H1 (cell line): ENCODE measurements at regions not wholly inside any gene's neighbourhood (a gene's known extent, or its start where the extent isn't known, plus 50 kb on each side); places are given as distances from the start of the nearest gene placed in this dataset.

Experiments used
- CTCF ChIA-PET: fragments of 300-600 bp; sonication (Branson Sonifier 250); formaldehyde crosslinking; loops from one replicate; lab custom pipeline; 2021; ENCODE audit not compliant: partially characterized antibody; lab: Charles Lee
- POLR2A ChIA-PET: fragments of 300-600 bp; sonication (Branson Sonifier 250); formaldehyde crosslinking; loops from one replicate; lab custom pipeline; 2021; ENCODE audit warnings: inconsistent platforms; ENCODE audit not compliant: partially characterized antibody; lab: Charles Lee
- DNase-seq, 2 experiments: peaks; one replicate each; pipeline versions ENCODE4 v3.0.0 to v3.0.0-alpha.2; 2010 to 2022; ENCODE audit warnings: low spot score in 2 of 2, low read depth in 1 of 2, mixed read lengths in 1 of 2
- FAIRE-seq: peaks from 2 replicates; lab custom pipeline; 2011; peaks lifted over from hg19 to GRCh38; lab: Jason Lieb, UNC
- H2AFZ ChIP-seq: 2 replicates; pipeline ENCODE4 v1.8.1; 2012; ENCODE audit warnings: low read length, inconsistent platforms
- H2AK5ac ChIP-seq: 2 replicates; pipeline ENCODE4 v1.6.1; 2013; ENCODE audit warnings: low read depth, low read length
- H2BK120ac ChIP-seq: replicated peaks from 2 replicates; pipeline ENCODE3; 2013; ENCODE audit warnings: low read depth, low read length, inconsistent platforms
- H2BK12ac ChIP-seq: 2 replicates; pipeline ENCODE4 v1.6.1; 2013; ENCODE audit warnings: low read depth, low read length
- H2BK15ac ChIP-seq: 2 replicates; pipeline ENCODE4 v1.6.1; 2013; ENCODE audit warnings: low read length
- H2BK20ac ChIP-seq: 2 replicates; pipeline ENCODE4 v1.6.1; 2013; ENCODE audit warnings: low read length
- H2BK5ac ChIP-seq: 2 replicates; pipeline ENCODE4 v1.6.1; 2013; ENCODE audit warnings: low read depth, low read length
- H3K14ac ChIP-seq: 2 replicates; pipeline ENCODE4 v1.6.1; 2013; ENCODE audit warnings: inconsistent platforms; ENCODE audit not compliant: insufficient read length
- H3K18ac ChIP-seq: 2 replicates; pipeline ENCODE4 v1.6.1; 2013; ENCODE audit warnings: low read length; ENCODE audit errors: extremely low read depth
- H3K23ac ChIP-seq: 2 replicates; pipeline ENCODE4 v1.6.1; 2013; ENCODE audit warnings: inconsistent platforms; ENCODE audit not compliant: insufficient read length
- H3K23me2 ChIP-seq: 2 replicates; pipeline ENCODE4 v1.6.1; 2013; ENCODE audit warnings: low read depth, low read length
- H3K27ac ChIP-seq: 2 replicates; pipeline ENCODE4 v1.6.1; 2011; ENCODE audit warnings: low read depth, low read length, inconsistent platforms
- H3K27me3 ChIP-seq, 4 experiments: replicated peaks in 1 of 4; 1 replicate in 1 of 4; 2 replicates in 3 of 4; pipeline versions ENCODE4 v1.6.1 to v1.8.1; 2011 to 2013; ENCODE audit warnings: low read length in 3 of 4, mild to moderate bottlenecking in 3 of 4, inconsistent platforms in 2 of 4, mixed read lengths in 2 of 4, moderate library complexity in 1 of 4; ENCODE audit not compliant: control insufficient read depth in 3 of 4, insufficient read depth in 3 of 4; ENCODE audit errors: extremely low read depth in 1 of 4
- H3K36me3 ChIP-seq, 4 experiments: 2 replicates each; pipeline versions ENCODE4 v1.6.1 to v1.8.1; 2011 to 2013; ENCODE audit warnings: mild to moderate bottlenecking in 4 of 4, low read length in 3 of 4, moderate library complexity in 2 of 4, control low read depth in 1 of 4, inconsistent platforms in 1 of 4; ENCODE audit not compliant: insufficient read depth in 4 of 4, control insufficient read depth in 2 of 4
- H3K4ac ChIP-seq: replicated peaks from 2 replicates; pipeline ENCODE3; 2013; ENCODE audit warnings: low read length, low read depth, mixed read lengths, inconsistent platforms; ENCODE audit not compliant: insufficient read length
- H3K4me1 ChIP-seq, 4 experiments: replicated peaks in 1 of 4; 1 replicate in 1 of 4; 2 replicates in 3 of 4; pipeline versions ENCODE4 v1.6.1 to v1.8.1; 2011 to 2013; ENCODE audit warnings: low read length in 3 of 4, inconsistent platforms in 2 of 4, mixed read lengths in 1 of 4; ENCODE audit not compliant: insufficient read depth in 4 of 4, control insufficient read depth in 3 of 4
- H3K4me2 ChIP-seq, 2 experiments: 2 replicates each; pipeline versions ENCODE4 v1.6.1 to v1.8.1; 2011 to 2013; ENCODE audit warnings: low read depth in 2 of 2, low read length in 2 of 2, control low read depth in 1 of 2, inconsistent platforms in 1 of 2, mild to moderate bottlenecking in 1 of 2; ENCODE audit not compliant: insufficient read depth in 1 of 2
- H3K4me3 ChIP-seq, 4 experiments: fragments of 200-600, 300-600 bp in 1 of 4; sonication (generic), shearing (Covaris generic), sonication (Bioruptor Twin) in 1 of 4; 2 replicates each; pipeline versions ENCODE4 v1.5.1 to v1.8.1; 2011 to 2016; ENCODE audit warnings: low read length in 4 of 4, low read depth in 3 of 4, control low read depth in 2 of 4, inconsistent platforms in 2 of 4, mild to moderate bottlenecking in 2 of 4, mixed read lengths in 1 of 4, moderate library complexity in 1 of 4; ENCODE audit not compliant: insufficient read depth in 2 of 4; ENCODE audit errors: extremely low read depth in 1 of 4
- H3K56ac ChIP-seq: replicated peaks from 2 replicates; pipeline ENCODE3; 2013; ENCODE audit warnings: low read depth, mild to moderate bottlenecking, mixed read lengths, low read length, inconsistent platforms; ENCODE audit not compliant: insufficient read length
- H3K79me1 ChIP-seq: 2 replicates; pipeline ENCODE4 v1.6.1; 2013; ENCODE audit warnings: low read depth, low read length, control low read depth
- H3K79me2 ChIP-seq, 2 experiments: 2 replicates each; pipeline versions ENCODE4 v1.6.1 to v1.8.1; 2012 to 2013; ENCODE audit warnings: low read length in 2 of 2, mild to moderate bottlenecking in 2 of 2, inconsistent platforms in 1 of 2; ENCODE audit not compliant: insufficient read depth in 2 of 2, control insufficient read depth in 1 of 2
- H3K9ac ChIP-seq, 4 experiments: replicated peaks in 1 of 4; 1 replicate in 1 of 4; 2 replicates in 3 of 4; pipeline versions ENCODE4 v1.6.1 to v1.8.1; 2011 to 2013; ENCODE audit warnings: low read depth in 3 of 4, low read length in 3 of 4, control low read depth in 2 of 4, mild to moderate bottlenecking in 2 of 4, moderate library complexity in 2 of 4, inconsistent platforms in 1 of 4; ENCODE audit errors: extremely low read depth in 1 of 4
- H3K9me3 ChIP-seq, 2 experiments: 2 replicates each; pipeline versions ENCODE4 v1.6.1 to v1.8.1; 2012 to 2013; ENCODE audit warnings: mild to moderate bottlenecking in 2 of 2, moderate library complexity in 2 of 2, control low read depth in 1 of 2, inconsistent platforms in 1 of 2, low read depth in 1 of 2, low read length in 1 of 2, mixed read lengths in 1 of 2; ENCODE audit not compliant: insufficient read depth in 2 of 2
- H4K20me1 ChIP-seq, 2 experiments: replicated peaks in 1 of 2; 2 replicates each; pipeline versions ENCODE3 to v1.8.1; 2011 to 2013; ENCODE audit warnings: inconsistent platforms in 2 of 2, low read length in 2 of 2, mild to moderate bottlenecking in 1 of 2; ENCODE audit not compliant: insufficient read depth in 2 of 2, control insufficient read depth in 1 of 2
- H4K5ac ChIP-seq: 2 replicates; pipeline ENCODE4 v1.6.1; 2013; ENCODE audit warnings: low read length, low read depth, mixed read lengths, inconsistent platforms; ENCODE audit not compliant: insufficient read length
- H4K8ac ChIP-seq: 2 replicates; pipeline ENCODE4 v1.8.0; 2013; ENCODE audit warnings: mild to moderate bottlenecking, moderate library complexity, low read length, inconsistent platforms; ENCODE audit not compliant: insufficient read depth; ENCODE audit errors: extremely low read depth
- H4K91ac ChIP-seq: replicated peaks from 2 replicates; pipeline ENCODE3; 2013; ENCODE audit warnings: low read length, mixed read lengths, inconsistent platforms; ENCODE audit not compliant: insufficient read length
- WGBS, 2 experiments: shearing (Covaris generic) in 1 of 2; methylation state at CpG; one replicate each; pipeline versions ENCODE4 v1.1.6 to v1.1.7; 2013 to 2015; ENCODE audit warnings: low lambda C conversion rate in 2 of 2, mixed read lengths in 2 of 2, inconsistent platforms in 1 of 2, low coverage in 1 of 2, missing lambda C conversion rate in 1 of 2; ENCODE audit not compliant: insufficient replicate concordance in 2 of 2, insufficient coverage in 1 of 2, insufficient read length in 1 of 2; ENCODE audit errors: extremely low coverage in 1 of 2, missing lambda C conversion rate in 1 of 2; 5-methylcytosine and 5-hydroxymethylcytosine counted together

- peak overlapping the region; percentile 49; the same call in 1 of the 2 replicates for H2AFZ ChIP-seq
- H3K4me2 ChIP-seq: no peak overlapping the region
- WGBS, 2 experiments: 92% methylated on average over 9 of the region's 9 CpGs; no CpG with 5 or more reads in 1 of the 2 experiments
- H3K9me3 ChIP-seq: no peaks in the 10 kb centered on the region
- H3K14ac ChIP-seq: no peak overlapping the region
- no peak overlapping the region for H3K23ac ChIP-seq
- no peak overlapping the region for H3K9ac ChIP-seq
- H3K23me2 ChIP-seq: no peaks in the 10 kb centered on the region
- DNase-seq (no peak), FAIRE-seq (no peak)
- H2BK20ac ChIP-seq: no peak overlapping the region
- H4K20me1 ChIP-seq: no peaks in the 10 kb centered on the region
- no peak overlapping the region for H2BK120ac ChIP-seq
- H3K36me3 ChIP-seq: no peaks in the 10 kb centered on the region
- H3K4ac ChIP-seq: no peak overlapping the region
- no peak overlapping the region for H3K56ac ChIP-seq
- no peaks in the 10 kb centered on the region for H3K79me1 ChIP-seq
- H3K18ac ChIP-seq: no peak overlapping the region
- CTCF ChIA-PET: no interaction called here
- H2BK5ac ChIP-seq: no peak overlapping the region
- H4K8ac ChIP-seq: no peak overlapping the region
- H3K79me2 ChIP-seq: no peaks in the 10 kb centered on the region
- H4K5ac ChIP-seq: no peak overlapping the region
- POLR2A ChIA-PET: no interaction called here
- no peaks in the 10 kb centered on the region for H3K4me1 ChIP-seq
- no peak overlapping the region for H2BK12ac ChIP-seq
- no peak overlapping the region for H2AK5ac ChIP-seq
- H3K4me3 ChIP-seq: no peak overlapping the region
- H3K27me3 ChIP-seq: no peaks in the 10 kb centered on the region
- no peak overlapping the region for H4K91ac ChIP-seq
- H3K27ac ChIP-seq: no peak overlapping the region
- no peak overlapping the region for H2BK15ac ChIP-seq
Observed at GRCh38 chr5:93034621-93035590, 546.1 kb downstream of the NR2F1-AS1 start.
